Body of pancreas (tissue), 4 donors: ENCODE measurements at regions not wholly inside any gene's neighbourhood (a gene's known extent, or its start where the extent isn't known, plus 50 kb on each side); places are given as distances from the start of the nearest gene placed in this dataset.

ENCODE experiments used
- CTCF ChIP-seq, 7 experiments: fragments of 450-650 bp in 4 of 7; fragments of 200-600 bp in 3 of 7; sonication (generic) in 3 of 7; IDR thresholded peaks; one replicate each; pipeline ENCODE4 v1.5.1; 2016 to 2019; ENCODE audit warnings: antibody characterized with exemption in 7 of 7
- POLR2A ChIP-seq, 3 donors: fragments of 450-650 bp; IDR thresholded peaks; one replicate each; pipeline ENCODE4 v1.6.1; 2016; ENCODE audit warnings: antibody characterized with exemption in 3 of 3, mild to moderate bottlenecking in 2 of 3

GRCh38 chr1:30087465-30087864, 635.9 kb downstream of the MATN1 start:
- TF ChIP-seq CTCF (IDR thresholded peaks at IDR 0.05) (no peak), POLR2A (IDR thresholded peaks at IDR 0.05) (no peak)
